ENCODE measurements at regions not wholly inside any gene's neighbourhood (a gene's known extent, or its start where the extent isn't known, plus 50 kb on each side); places are given as distances from the start of the nearest gene placed in this dataset.
"Not testable (repeated sequence)": the region's sequence is repeated elsewhere in the genome, so short reads cannot be mapped to it uniquely, and the experiment has no call there.

DNA sequence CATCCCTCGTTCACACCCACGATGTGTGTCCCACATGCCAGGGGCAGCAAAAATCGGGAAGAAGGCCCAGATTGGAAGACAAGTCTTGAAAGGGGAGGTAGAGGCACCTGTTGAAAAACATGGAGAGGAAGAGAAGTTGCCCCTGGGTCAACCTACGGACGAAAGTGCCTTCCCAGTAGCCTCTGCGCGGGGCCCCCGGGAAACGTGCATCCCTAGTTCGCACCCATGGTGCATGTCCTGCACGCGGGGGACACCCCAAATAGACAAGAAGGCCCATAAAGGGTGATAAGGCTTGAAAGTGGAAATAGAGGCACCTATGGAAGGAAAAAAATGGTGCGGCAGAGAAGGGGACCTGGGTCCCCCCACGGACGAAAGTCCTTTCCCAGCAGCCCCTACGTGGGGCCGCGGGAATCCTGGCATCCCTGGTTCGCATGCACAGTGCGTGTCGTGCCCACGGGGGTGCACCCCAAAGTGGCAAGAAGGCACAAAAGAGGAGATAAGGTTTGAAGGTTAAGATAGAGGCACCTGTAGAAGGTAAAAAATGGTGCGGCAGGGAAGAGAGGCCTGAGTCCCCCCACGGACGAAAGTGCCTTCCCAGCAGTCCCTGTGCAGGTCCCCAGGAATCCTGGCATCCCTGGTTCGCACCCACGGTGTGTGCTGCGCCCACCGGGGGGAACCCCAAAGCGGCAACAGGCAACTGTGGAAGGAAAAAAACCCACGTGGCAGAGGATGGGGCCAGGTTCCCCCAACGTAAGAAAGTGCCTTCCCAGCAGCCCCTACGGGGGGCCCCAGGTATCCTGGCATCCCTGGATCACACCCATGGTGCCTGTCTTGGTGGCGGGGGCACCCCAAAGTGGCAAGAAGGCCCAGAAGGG is 278.3 kb downstream of the ALG10 start:
- POLR2A ChIA-PET, result no interaction called here
- Mint-ChIP-seq H3K4me3 (no peak overlapping the region), H3K9me3 (peaks cover 49% of the 10 kb centered on the region), H3K27me3 (no peaks in the 10 kb centered on the region), H3K36me3 (ENCODE audit: low read depth) (no peaks in the 10 kb centered on the region), H3K4me1 (no peaks in the 10 kb centered on the region), H3K27ac (no peak overlapping the region)
- CTCF ChIA-PET, result no interaction called here
- DNase-seq, result no peak

DNA sequence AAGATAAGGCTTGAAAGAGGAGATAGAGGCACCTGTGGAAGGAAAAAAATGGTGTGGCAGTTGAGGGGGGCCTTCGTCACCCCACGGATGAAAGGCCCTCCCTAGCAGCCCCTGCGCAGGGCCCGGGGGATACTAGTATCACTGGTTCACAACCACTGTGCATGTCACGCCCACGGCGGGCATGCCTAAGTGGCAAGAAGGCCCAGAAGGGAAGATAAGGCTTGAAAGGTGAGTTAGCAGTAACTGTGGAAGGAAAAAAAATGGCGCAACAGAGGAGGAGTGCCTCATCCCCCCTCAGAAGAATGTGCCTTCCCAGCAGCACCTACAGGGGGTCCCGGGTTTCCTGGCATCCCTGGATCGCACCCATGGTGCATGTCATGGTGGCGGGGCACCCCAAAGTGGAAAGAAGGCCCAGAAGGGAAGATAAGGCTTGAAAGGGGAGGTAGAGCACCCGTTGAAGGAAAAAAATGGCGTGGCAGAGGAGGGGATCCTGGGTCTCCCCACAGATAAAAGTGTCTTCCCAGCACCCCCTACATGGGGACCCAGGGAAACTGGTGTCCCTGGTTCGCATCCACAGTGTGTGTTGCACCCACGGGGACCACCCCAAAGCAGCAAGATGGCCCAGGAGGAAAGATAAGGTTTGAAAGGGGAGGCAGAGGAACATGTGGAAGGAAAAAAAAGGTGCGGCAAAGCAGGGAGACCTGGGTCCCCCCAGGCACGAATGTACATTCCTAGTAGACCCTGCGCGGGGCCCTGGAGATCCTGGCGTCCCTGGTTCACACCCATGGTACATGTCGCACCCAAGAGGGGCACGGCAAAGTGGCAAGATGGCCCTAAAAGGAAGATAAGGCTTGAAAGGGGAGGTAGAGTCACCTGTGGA is 279.2 kb downstream of the ALG10 start:
- no peak for DNase-seq
- Mint-ChIP-seq H3K36me3 (ENCODE audit: low read depth) (no peaks in the 10 kb centered on the region), H3K9me3 (peaks cover 48% of the 10 kb centered on the region), H3K27me3 (no peaks in the 10 kb centered on the region), H3K4me3 (no peak overlapping the region), H3K27ac (no peak overlapping the region), H3K4me1 (no peaks in the 10 kb centered on the region)
- ChIA-PET POLR2A (no interaction called here), CTCF (no interaction called here)

DNA sequence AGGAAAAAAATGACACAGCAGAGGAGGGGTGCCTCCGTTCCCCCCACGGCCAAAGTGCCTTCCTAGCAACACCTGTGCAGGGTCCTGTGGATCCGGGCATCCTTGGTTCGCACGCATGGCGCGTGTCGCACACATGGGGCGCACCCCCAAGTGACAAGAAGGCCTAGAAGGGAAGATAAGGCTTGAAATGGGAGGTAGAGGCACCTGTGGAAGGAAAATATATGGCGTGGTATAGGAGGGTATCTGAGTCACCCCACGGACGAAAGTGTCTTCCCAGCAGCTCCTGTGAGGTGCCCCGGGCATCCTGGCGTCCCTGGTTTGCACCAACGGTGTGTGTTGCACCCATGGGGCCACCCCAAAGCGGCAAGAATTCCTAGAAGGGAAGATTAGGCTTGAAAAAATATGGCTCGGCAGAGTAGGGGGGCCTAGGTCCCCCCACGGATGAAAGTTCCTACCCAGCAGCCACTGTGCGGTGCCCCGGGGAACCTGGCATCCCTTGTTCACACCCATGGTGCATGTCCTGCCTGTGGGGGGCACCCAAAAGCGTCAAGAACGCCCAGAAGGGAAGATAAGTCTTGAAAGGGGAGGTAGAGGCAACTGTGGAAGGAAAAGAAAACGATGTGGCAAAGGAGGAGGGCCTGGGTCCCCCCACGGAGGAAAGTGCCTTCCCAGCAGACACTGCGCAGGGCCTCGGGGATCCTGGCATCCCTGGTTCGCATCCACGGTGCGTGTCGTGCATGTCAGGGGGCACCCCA is 280.0 kb downstream of the ALG10 start:
- no peaks in the 10 kb centered on the region for H3K36me3 Mint-ChIP-seq (ENCODE audit: low read depth)
- CTCF ChIA-PET, result no interaction called here

DNA sequence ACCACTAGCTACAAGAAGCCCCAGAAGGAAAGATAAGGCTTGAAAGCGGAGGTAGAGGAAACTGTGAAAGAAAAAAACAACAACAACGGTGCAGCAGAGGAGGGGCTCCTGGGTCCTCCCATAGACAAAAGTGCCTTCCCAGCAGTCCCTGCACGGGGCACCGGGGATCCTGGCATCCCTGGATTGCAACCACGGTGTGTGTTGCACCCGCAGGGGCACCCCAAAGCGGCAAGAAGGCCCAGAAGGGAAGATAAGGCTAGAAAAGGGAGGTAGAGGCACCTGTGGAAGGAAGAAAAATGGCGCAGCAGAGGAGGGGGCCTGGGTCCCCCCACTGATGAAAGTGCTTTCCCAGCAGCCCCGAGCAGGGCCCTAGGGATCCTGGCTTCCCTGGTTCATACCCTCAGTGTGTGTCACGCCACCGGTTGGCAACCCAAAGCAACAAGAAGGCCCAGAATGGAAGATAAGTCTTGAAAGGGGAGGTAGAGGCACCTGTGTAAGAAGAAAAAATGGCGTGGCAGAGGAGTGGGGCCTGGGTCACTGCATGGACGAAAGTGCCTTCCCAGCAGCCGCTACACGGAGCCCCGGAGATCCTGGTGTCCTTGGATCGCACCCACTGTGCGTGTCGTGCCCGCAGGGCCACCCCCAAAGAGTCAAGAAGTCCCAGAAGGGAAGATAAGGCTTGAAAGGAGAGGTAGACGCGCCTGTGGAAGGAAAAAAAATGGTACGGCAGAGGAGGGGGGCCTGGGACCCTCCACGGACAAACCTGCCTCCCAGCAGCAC is 281.0 kb downstream of the ALG10 start:
- CTCF ChIA-PET, result no interaction called here
- Mint-ChIP-seq H3K36me3 (ENCODE audit: low read depth) (no peaks in the 10 kb centered on the region), H3K27me3 (no peaks in the 10 kb centered on the region), H3K27ac (no peak overlapping the region), H3K4me3 (no peak overlapping the region), H3K9me3 (peaks cover 62% of the 10 kb centered on the region), H3K4me1 (no peaks in the 10 kb centered on the region)
- POLR2A ChIA-PET, result no interaction called here
- no peak for DNase-seq

More for the DNA sequence above, 280.0 kb downstream of the ALG10 start:
- peaks cover 52% of the 10 kb centered on the region for H3K9me3 Mint-ChIP-seq
- no peaks in the 10 kb centered on the region for H3K4me1 Mint-ChIP-seq
- H3K27me3 Mint-ChIP-seq, result no peaks in the 10 kb centered on the region
- H3K27ac Mint-ChIP-seq, result no peak overlapping the region
- DNase-seq, result no peak
- H3K4me3 Mint-ChIP-seq, result no peak overlapping the region
- POLR2A ChIA-PET, result no interaction called here

DNA sequence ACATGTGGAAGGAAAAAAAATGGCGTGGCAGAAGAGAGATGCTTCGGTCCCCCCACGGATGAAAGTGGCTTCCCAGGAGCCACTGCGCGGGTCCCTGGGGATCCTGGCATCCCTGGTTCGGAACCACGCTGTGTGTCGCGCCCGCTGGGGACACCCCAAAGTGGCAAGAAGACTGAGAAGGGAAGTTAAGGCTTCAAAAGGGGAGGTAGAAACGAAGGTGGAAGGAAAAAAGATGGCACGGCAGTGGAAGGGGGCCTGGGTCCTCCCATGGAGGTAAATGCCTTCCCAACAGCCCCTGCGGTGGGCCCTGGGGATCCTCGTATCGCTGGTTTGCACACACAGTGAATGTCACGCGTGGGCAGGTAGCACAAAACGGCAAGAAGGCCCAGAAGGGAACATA is 281.7 kb downstream of the ALG10 start:
- H3K9me3 Mint-ChIP-seq, result peaks cover 62% of the 10 kb centered on the region
- POLR2A ChIA-PET, result no interaction called here
- DNase-seq, result no peak
- no peak overlapping the region for H3K27ac Mint-ChIP-seq
- H3K4me3 Mint-ChIP-seq, result no peak overlapping the region
- H3K4me1 Mint-ChIP-seq, result no peaks in the 10 kb centered on the region
- H3K36me3 Mint-ChIP-seq (ENCODE audit: low read depth), result no peaks in the 10 kb centered on the region
- CTCF ChIA-PET, result no interaction called here
- no peaks in the 10 kb centered on the region for H3K27me3 Mint-ChIP-seq

DNA sequence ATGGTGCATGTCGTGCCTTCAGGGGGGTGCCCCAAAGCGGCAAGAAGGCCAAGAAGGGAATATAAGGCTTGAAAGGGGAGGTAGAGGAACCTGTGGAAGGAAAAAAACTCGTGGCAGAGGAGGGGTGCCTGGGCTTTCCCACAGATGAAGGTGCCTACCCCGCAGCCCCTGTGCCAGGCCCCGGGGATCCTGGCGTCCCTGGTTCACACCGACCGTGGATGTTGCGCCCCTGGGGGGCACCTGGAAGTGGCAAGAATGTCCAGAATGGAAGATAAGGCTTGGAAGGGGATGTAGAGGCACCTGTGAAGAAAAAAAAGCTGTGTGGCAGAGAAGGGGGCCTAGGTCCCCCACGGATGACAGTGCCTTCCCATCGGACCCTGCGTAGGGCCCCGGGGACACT is 282.2 kb downstream of the ALG10 start:
- H3K27ac Mint-ChIP-seq, result no peak overlapping the region
- no peaks in the 10 kb centered on the region for H3K27me3 Mint-ChIP-seq
- H3K4me3 Mint-ChIP-seq, result no peak overlapping the region
- no peak for DNase-seq
- no peaks in the 10 kb centered on the region for H3K4me1 Mint-ChIP-seq
- H3K36me3 Mint-ChIP-seq (ENCODE audit: low read depth), result no peaks in the 10 kb centered on the region
- ChIA-PET POLR2A (no interaction called here), CTCF (no interaction called here)
- peaks cover 60% of the 10 kb centered on the region for H3K9me3 Mint-ChIP-seq

DNA sequence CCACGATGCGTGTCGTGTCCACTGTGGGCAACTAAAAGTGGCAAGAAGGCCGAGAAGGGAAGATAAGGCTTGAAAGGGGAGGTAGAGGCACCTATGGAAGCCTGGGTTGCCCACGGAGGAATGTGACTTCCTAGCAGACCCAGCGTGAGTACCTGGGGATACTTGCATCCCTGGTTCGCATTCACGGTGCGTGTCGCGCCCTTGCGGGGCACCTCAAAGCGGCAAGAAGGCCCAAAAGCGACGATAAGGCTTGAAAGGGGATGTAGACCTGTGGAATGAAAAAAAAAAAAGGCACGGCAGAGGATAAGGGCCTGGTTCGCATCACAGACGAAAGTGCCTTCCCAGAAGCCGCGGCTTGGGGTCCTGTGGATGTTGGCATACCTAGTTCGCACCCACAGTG is 282.9 kb downstream of the ALG10 start:
- Mint-ChIP-seq H3K27ac (no peak overlapping the region), H3K9me3 (peaks cover 58% of the 10 kb centered on the region), H3K4me1 (no peaks in the 10 kb centered on the region), H3K4me3 (no peak overlapping the region), H3K27me3 (no peaks in the 10 kb centered on the region), H3K36me3 (ENCODE audit: low read depth) (no peaks in the 10 kb centered on the region)
- no peak for DNase-seq
- ChIA-PET POLR2A (no interaction called here), CTCF (no interaction called here)

DNA sequence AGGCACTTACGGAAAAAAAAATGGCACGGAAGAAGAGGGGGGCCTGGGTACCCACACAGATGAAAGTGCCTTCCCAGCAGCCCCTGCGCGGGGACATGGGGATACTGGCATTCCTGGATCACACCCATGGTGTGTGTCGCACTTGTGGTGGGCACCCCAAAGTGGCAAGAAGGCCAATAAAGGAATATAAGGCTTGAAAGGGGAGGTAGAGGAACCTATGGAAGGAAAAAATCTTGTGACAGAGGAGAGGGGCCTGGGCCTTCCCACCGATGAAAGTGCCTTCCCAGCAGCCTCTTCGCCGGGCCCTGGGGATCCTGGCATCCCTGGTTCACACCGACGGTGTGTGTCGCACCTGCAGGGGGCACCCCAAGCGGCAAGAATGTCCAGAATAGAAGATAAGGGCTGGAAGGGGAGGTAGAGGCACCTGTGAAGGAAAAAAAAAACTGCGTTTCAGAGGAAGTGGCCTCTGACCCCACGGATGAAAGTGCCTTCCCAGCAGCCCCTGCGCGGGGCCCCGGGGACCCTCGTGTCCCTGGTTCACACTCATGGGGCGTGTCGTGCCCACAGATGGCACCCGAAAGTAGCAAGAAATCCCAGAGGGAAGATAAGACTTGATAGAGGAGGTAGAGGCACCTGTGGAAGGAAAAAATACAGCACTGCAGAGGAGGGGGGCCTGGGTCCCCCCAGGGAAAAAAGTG is 284.0 kb downstream of the ALG10 start:
- ChIA-PET CTCF (no interaction called here), POLR2A (no interaction called here)
- no peak overlapping the region for H3K27ac Mint-ChIP-seq
- H3K4me1 Mint-ChIP-seq, result no peaks in the 10 kb centered on the region
- H3K4me3 Mint-ChIP-seq, result no peak overlapping the region
- H3K36me3 Mint-ChIP-seq (ENCODE audit: low read depth), result no peaks in the 10 kb centered on the region
- peaks cover 53% of the 10 kb centered on the region for H3K9me3 Mint-ChIP-seq
- no peak for DNase-seq
- H3K27me3 Mint-ChIP-seq, result no peaks in the 10 kb centered on the region

DNA sequence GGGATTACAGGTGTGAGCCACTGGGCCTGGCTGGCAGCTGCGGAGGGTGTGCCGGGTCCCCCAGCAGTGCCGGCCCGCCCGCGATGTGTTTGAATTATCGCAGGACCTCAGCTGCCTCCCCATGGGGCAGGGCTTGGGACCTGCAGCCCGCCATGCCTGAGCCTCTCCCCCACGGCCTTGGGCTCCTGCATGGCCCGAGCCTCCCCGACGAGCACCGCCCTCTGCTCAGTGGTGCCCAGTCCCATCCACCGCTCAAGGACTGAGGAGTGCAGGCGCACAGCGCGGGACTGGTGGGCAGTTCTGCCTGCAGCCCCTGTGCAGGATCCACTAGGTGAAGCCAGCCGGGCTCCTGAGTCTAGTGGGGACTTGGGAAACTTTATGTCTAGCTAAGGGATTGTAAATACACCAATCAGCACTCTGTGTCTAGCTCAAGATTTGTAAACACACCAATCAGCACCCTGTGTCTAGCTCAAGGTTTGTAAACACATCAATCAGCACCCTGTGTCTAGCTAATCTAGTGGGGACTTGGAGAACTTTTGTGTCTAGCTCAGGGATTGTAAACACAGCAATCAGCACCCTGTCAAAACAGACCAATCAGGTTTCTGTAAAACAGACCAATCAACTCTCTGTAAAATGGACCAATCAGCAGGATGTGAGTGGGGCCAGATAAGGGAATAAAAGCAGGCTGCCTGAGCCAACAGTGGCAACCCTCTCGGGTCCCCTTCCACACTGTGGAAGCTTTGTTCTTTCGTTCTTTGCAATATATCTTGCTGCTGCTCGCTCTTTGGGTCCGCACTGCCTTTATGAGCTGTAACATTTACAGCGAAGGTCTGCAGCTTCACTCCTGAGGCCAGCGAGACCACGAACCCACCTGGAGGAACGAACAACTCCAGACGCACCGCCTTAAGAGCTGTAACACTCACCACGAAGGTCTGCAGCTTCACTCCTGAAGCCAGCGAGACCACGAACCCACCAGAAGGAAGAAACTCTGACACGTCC is 287.8 kb downstream of the ALG10 start:
- H3K36me3 Mint-ChIP-seq (ENCODE audit: low read depth); H3K27me3 Mint-ChIP-seq; H3K4me1 Mint-ChIP-seq; H3K4me3 Mint-ChIP-seq; CTCF ChIA-PET; POLR2A ChIA-PET; H3K27ac Mint-ChIP-seq; DNase-seq: not testable (repeated sequence)
- H3K9me3 Mint-ChIP-seq, result peaks cover 62% of the 10 kb centered on the region

DNA sequence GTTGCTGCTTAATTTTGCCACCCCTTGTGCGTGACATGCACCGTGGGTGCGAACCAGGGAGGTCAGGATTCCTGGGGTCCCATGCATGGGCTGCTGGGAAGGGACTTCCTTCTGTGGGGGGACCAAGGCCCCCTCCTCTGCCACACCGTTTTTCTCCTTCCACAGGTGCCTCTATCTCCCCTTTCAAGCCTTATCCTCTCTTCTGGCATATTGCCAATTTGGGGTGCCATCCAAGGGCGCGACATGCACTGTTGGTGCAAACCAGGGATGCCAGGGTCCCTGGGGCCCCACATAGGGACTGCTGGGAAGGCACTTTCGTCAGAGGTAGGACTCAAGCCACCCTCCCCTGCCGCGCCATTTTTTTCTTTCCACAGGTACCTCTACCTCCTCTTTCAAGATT is 289.0 kb downstream of the ALG10 start:
- DNase-seq, result no peak
- ChIA-PET CTCF (no interaction called here), POLR2A (no interaction called here)
- Mint-ChIP-seq H3K36me3 (ENCODE audit: low read depth) (no peaks in the 10 kb centered on the region), H3K9me3 (peaks cover 66% of the 10 kb centered on the region), H3K27ac (no peak overlapping the region), H3K4me3 (no peak overlapping the region), H3K4me1 (no peaks in the 10 kb centered on the region), H3K27me3 (no peaks in the 10 kb centered on the region)

DNA sequence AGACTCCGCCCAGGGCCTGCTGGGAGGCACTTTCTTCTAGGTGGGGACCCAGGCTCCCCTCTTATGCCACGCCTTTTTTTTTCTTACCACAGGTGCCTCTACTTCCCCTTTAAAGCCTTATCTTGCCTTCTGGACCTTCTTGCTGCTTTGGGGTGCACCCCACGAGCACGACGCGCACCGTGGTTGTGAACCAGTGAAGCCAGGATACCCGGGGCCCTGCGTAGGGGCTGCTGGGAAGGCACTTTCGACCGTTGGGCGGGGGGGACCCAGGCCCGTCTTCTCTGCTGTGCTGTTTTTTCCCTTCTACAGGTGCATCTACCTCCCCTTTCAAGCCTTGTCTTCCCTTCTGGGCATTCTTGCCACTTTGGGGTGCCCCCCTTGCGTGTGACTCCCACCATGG is 305.4 kb downstream of the ALG10 start:
- H3K4me1 Mint-ChIP-seq, result no peaks in the 10 kb centered on the region
- no peaks in the 10 kb centered on the region for H3K36me3 Mint-ChIP-seq (ENCODE audit: low read depth)
- ChIA-PET CTCF (no interaction called here), POLR2A (no interaction called here)
- peaks cover 60% of the 10 kb centered on the region for H3K9me3 Mint-ChIP-seq
- H3K27ac Mint-ChIP-seq, result no peak overlapping the region
- H3K4me3 Mint-ChIP-seq, result no peak overlapping the region
- no peak for DNase-seq
- H3K27me3 Mint-ChIP-seq, result no peaks in the 10 kb centered on the region
